GM23338 (cell line): ENCODE measurements at regions not wholly inside any gene's neighbourhood (a gene's known extent, or its start where the extent isn't known, plus 50 kb on each side); places are given as distances from the start of the nearest gene placed in this dataset.

Experiments used
- ATAC-seq: fragments of 200-7000 bp; cut with Tn5 transposase; 3 replicates; pipeline ENCODE4 v1.9.1; 2020
- DNase-seq: peaks from one replicate; pipeline ENCODE4 v3.0.0-alpha.2; 2015; ENCODE audit warnings: low spot score
- H2AFZ ChIP-seq: fragments of 200-600 bp; sonication (generic); 2 replicates; pipeline ENCODE4 v1.8.0; 2016; ENCODE audit warnings: antibody characterized with exemption, mild to moderate bottlenecking, moderate library complexity
- H3F3A ChIP-seq: fragments of 200-600 bp; sonication (generic); replicated peaks from 2 replicates; pipeline ENCODE4 v1.8.0; 2017; ENCODE audit warnings: antibody characterized with exemption, mixed run types, low read depth
- H3K27ac ChIP-seq: fragments of 200-600 bp; sonication (generic); 2 replicates; pipeline ENCODE4 v1.6.1; 2016; ENCODE audit warnings: low read depth
- H3K27me3 ChIP-seq: fragments of 200-600 bp; sonication (generic); 2 replicates; pipeline ENCODE4 v1.8.0; 2016; ENCODE audit warnings: mild to moderate bottlenecking, mixed run types, moderate library complexity; ENCODE audit not compliant: insufficient read depth
- H3K36me3 ChIP-seq: fragments of 200-600 bp; sonication (generic); 2 replicates; pipeline ENCODE4 v1.8.0; 2016; ENCODE audit warnings: mild to moderate bottlenecking; ENCODE audit not compliant: insufficient read depth
- H3K4me1 ChIP-seq: fragments of 200-600 bp; sonication (generic); 2 replicates; pipeline ENCODE4 v1.8.0; 2016; ENCODE audit warnings: mild to moderate bottlenecking, moderate library complexity; ENCODE audit not compliant: insufficient read depth
- H3K4me2 ChIP-seq: fragments of 200-600 bp; sonication (generic); 2 replicates; pipeline ENCODE4 v1.7.1; 2017; ENCODE audit warnings: mixed run types
- H3K4me3 ChIP-seq: fragments of 200-600 bp; sonication (generic); 2 replicates; pipeline ENCODE4 v1.6.1; 2016; ENCODE audit warnings: mixed run types
- H3K79me2 ChIP-seq: fragments of 200-600 bp; sonication (generic); replicated peaks from 2 replicates; pipeline ENCODE4 v1.8.0; 2017; ENCODE audit warnings: mild to moderate bottlenecking; ENCODE audit not compliant: insufficient read depth
- H3K9me2 ChIP-seq: fragments of 200-600 bp; sonication (generic); 2 replicates; pipeline ENCODE4 v1.8.0; 2017; ENCODE audit not compliant: insufficient read depth
- H4K20me1 ChIP-seq: fragments of 200-600 bp; sonication (generic); replicated peaks from 2 replicates; pipeline ENCODE4 v1.8.0; 2017; ENCODE audit warnings: mild to moderate bottlenecking; ENCODE audit not compliant: insufficient read depth
- H3K27ac Mint-ChIP-seq: 2 replicates; pipeline ENCODE4 v1.8.0; 2020; ENCODE audit warnings: inconsistent platforms, mild to moderate bottlenecking, moderate library complexity, mixed read lengths
- H3K27me3 Mint-ChIP-seq: 3 replicates; pipeline ENCODE4 v1.8.0; 2022; ENCODE audit warnings: low read depth, mild to moderate bottlenecking, moderate library complexity, mixed read lengths, inconsistent platforms; ENCODE audit not compliant: insufficient read depth, poor library complexity
- H3K36me3 Mint-ChIP-seq: 3 replicates; pipeline ENCODE4 v1.8.0; 2021; ENCODE audit warnings: low read depth, mild to moderate bottlenecking, inconsistent platforms, moderate library complexity, mixed read lengths
- H3K4me1 Mint-ChIP-seq: 3 replicates; pipeline ENCODE4 v1.8.0; 2020; ENCODE audit warnings: mild to moderate bottlenecking, inconsistent platforms, mixed read lengths
- H3K4me3 Mint-ChIP-seq: 3 replicates; pipeline ENCODE4 v1.8.0; 2021; ENCODE audit warnings: moderate library complexity, mild to moderate bottlenecking, inconsistent platforms, mixed read lengths
- H3K9me3 Mint-ChIP-seq: 3 replicates; pipeline ENCODE4 v1.8.0; 2020; ENCODE audit warnings: moderate library complexity, mild to moderate bottlenecking, inconsistent platforms, mixed read lengths
- EZH2 ChIP-seq: fragments of 200-600 bp; sonication (generic); IDR thresholded peaks from one replicate; pipeline ENCODE4 v1.8.0; 2017; ENCODE audit warnings: antibody characterized with exemption, mild to moderate bottlenecking, low read depth; ENCODE audit not compliant: unreplicated experiment
- EZH2phosphoT487 ChIP-seq: fragments of 200-600 bp; sonication (generic); IDR thresholded peaks from one replicate; pipeline ENCODE4 v1.8.1; 2018; ENCODE audit warnings: antibody characterized with exemption; ENCODE audit not compliant: unreplicated experiment
- JUNB ChIP-seq: IDR thresholded peaks from one replicate; pipeline ENCODE4 v1.6.1; 2016; ENCODE audit warnings: antibody characterized with exemption; ENCODE audit not compliant: unreplicated experiment
- NANOG ChIP-seq: IDR thresholded peaks from 2 replicates; pipeline ENCODE4 v1.6.1; 2016; ENCODE audit warnings: antibody characterized with exemption, borderline replicate concordance
- POLR2AphosphoS5 ChIP-seq: IDR thresholded peaks from 2 replicates; pipeline ENCODE4 v1.6.1; 2016; ENCODE audit warnings: antibody characterized with exemption, low read depth
- STAT1 ChIP-seq: IDR thresholded peaks from one replicate; pipeline ENCODE4 v1.6.1; 2016; ENCODE audit warnings: antibody characterized with exemption; ENCODE audit not compliant: unreplicated experiment
- ZNF114 ChIP-seq: fragments of 250-450 bp; sonication (Bioruptor Pico); IDR thresholded peaks from 2 replicates; pipeline ENCODE4 v1.5.0; 2020; ENCODE audit warnings: mild to moderate bottlenecking, moderate library complexity
- ZNF331 ChIP-seq: fragments of 250-450 bp; sonication (Bioruptor Pico); IDR thresholded peaks from 2 replicates; pipeline ENCODE4 v1.5.0; 2020; ENCODE audit warnings: low read depth, mild to moderate bottlenecking, moderate library complexity
- TF ChIP-seq, protein P1 (sequence below): IDR thresholded peaks from 2 replicates; pipeline ENCODE4 v1.6.1; 2016; ENCODE audit warnings: antibody characterized with exemption
- TF ChIP-seq, protein P2 (sequence below), 2 experiments: fragments of 200-600 bp in 1 of 2; sonication (generic) in 1 of 2; conservative IDR thresholded peaks; 2 replicates each; pipeline versions ENCODE4 v1.5.1 to v1.6.1; 2016 to 2017; ENCODE audit warnings: antibody characterized with exemption in 2 of 2, low read depth in 2 of 2, mild to moderate bottlenecking in 2 of 2, moderate library complexity in 1 of 2
- TF ChIP-seq, protein P3 (sequence below): IDR thresholded peaks from one replicate; pipeline ENCODE4 v1.6.1; 2018; ENCODE audit warnings: antibody characterized with exemption; ENCODE audit not compliant: unreplicated experiment

DNA sequence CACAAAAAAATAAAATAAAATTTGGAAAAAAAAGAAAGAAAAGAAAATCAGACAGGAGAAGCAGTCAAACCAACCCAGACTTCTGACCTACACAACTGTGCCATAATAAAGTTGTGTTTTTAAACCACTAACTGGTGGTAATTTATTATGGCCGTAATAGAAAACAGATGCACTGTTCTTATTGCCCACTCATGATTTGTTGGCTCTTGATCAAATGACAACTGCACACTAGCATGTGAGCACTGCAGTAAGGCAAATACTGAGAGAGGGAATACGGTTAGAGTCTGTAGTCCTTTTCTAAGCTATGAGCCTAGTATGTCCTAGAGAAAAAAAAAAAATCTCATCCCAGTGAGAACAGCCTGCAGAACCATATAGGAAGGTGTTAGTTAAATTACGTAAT, 61.2 kb upstream of the TNR start:
- H4K20me1 ChIP-seq, result no peaks in the 10 kb centered on the region
- Mint-ChIP-seq H3K27me3 (no peaks in the 10 kb centered on the region), H3K4me1 (peaks cover 13% of the 10 kb centered on the region), H3K36me3 (no peaks in the 10 kb centered on the region; the same call in 2 of the 3 replicates), H3K4me3 (no peak overlapping the region), H3K9me3 (no peaks in the 10 kb centered on the region), H3K27ac (no peak overlapping the region)
- H3K36me3 ChIP-seq, result no peaks in the 10 kb centered on the region
- H3K4me2 ChIP-seq, result no peak overlapping the region
- ATAC-seq (no peak), DNase-seq (no peak)
- no peaks in the 10 kb centered on the region for H3F3A ChIP-seq
- H3K9me2 ChIP-seq, result 0 out of 2 replicates have a peak, but pooled peaks cover 3% of the 10 kb centered on the region
- H3K4me3 ChIP-seq, result no peak overlapping the region
- no peak overlapping the region for H2AFZ ChIP-seq
- H3K27me3 ChIP-seq, result no peaks in the 10 kb centered on the region
- H3K79me2 ChIP-seq, result no peaks in the 10 kb centered on the region
- H3K27ac ChIP-seq, result no peak overlapping the region
- TF ChIP-seq STAT1 (no peak), EZH2phosphoT487 (no peak), NANOG (no peak), JUNB (no peak)
- TF ChIP-seq, protein P1, sequence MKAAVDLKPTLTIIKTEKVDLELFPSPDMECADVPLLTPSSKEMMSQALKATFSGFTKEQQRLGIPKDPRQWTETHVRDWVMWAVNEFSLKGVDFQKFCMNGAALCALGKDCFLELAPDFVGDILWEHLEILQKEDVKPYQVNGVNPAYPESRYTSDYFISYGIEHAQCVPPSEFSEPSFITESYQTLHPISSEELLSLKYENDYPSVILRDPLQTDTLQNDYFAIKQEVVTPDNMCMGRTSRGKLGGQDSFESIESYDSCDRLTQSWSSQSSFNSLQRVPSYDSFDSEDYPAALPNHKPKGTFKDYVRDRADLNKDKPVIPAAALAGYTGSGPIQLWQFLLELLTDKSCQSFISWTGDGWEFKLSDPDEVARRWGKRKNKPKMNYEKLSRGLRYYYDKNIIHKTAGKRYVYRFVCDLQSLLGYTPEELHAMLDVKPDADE, result no peak
- H3K4me1 ChIP-seq, result peaks cover 7% of the 10 kb centered on the region

DNA sequence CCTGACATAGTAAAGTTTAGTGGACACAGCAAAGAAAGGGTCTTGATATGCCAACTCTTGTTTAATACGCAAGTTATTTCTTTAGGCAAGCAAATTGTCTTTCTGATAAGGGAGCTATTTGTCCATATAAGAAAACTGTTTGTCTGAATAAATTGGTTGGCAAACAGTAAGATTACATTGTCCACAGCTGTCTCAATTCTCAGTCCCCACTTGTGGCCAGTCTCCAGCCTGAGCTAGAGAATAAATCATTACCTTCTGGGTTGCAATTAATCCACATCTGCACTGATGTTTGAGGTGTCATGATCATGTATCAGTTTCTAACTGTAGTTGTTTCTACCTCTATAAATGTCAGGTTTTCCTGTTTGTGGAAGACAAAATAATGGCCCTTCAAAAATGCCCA, 60.0 kb upstream of the TNR start:
- no peak overlapping the region for H3K27ac ChIP-seq
- no peaks in the 10 kb centered on the region for H3K79me2 ChIP-seq
- Mint-ChIP-seq H3K27ac (no peak overlapping the region), H3K4me3 (no peak overlapping the region), H3K27me3 (no peaks in the 10 kb centered on the region), H3K36me3 (no peaks in the 10 kb centered on the region), H3K4me1 (peaks cover 2% of the 10 kb centered on the region; the same call in 2 of the 3 replicates), H3K9me3 (no peaks in the 10 kb centered on the region)
- H2AFZ ChIP-seq, result no peak overlapping the region
- H3K4me3 ChIP-seq, result no peak overlapping the region
- ATAC-seq (no peak), DNase-seq (no peak)
- no peaks in the 10 kb centered on the region for H3K36me3 ChIP-seq
- no peaks in the 10 kb centered on the region for H4K20me1 ChIP-seq
- no peak overlapping the region for H3K4me2 ChIP-seq
- no peaks in the 10 kb centered on the region for H3K4me1 ChIP-seq
- H3F3A ChIP-seq, result no peaks in the 10 kb centered on the region
- peaks cover 3% of the 10 kb centered on the region; the same call in 1 of the 2 replicates for H3K9me2 ChIP-seq
- H3K27me3 ChIP-seq, result no peaks in the 10 kb centered on the region
- no peak for TF ChIP-seq STAT1
- TF ChIP-seq, protein P1, result no peak
- TF ChIP-seq POLR2AphosphoS5, result no peak
- TF ChIP-seq ZNF331, result no peak
- no peak for TF ChIP-seq EZH2
- no peak for TF ChIP-seq EZH2phosphoT487
- TF ChIP-seq, protein P2, sequence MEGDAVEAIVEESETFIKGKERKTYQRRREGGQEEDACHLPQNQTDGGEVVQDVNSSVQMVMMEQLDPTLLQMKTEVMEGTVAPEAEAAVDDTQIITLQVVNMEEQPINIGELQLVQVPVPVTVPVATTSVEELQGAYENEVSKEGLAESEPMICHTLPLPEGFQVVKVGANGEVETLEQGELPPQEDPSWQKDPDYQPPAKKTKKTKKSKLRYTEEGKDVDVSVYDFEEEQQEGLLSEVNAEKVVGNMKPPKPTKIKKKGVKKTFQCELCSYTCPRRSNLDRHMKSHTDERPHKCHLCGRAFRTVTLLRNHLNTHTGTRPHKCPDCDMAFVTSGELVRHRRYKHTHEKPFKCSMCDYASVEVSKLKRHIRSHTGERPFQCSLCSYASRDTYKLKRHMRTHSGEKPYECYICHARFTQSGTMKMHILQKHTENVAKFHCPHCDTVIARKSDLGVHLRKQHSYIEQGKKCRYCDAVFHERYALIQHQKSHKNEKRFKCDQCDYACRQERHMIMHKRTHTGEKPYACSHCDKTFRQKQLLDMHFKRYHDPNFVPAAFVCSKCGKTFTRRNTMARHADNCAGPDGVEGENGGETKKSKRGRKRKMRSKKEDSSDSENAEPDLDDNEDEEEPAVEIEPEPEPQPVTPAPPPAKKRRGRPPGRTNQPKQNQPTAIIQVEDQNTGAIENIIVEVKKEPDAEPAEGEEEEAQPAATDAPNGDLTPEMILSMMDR (conservative IDR thresholded peaks at IDR 0.05; ENCODE audit: low read depth in 2 of 2), result no peak
- TF ChIP-seq ZNF114, result no peak
- no peak for TF ChIP-seq NANOG
- TF ChIP-seq, protein P3, sequence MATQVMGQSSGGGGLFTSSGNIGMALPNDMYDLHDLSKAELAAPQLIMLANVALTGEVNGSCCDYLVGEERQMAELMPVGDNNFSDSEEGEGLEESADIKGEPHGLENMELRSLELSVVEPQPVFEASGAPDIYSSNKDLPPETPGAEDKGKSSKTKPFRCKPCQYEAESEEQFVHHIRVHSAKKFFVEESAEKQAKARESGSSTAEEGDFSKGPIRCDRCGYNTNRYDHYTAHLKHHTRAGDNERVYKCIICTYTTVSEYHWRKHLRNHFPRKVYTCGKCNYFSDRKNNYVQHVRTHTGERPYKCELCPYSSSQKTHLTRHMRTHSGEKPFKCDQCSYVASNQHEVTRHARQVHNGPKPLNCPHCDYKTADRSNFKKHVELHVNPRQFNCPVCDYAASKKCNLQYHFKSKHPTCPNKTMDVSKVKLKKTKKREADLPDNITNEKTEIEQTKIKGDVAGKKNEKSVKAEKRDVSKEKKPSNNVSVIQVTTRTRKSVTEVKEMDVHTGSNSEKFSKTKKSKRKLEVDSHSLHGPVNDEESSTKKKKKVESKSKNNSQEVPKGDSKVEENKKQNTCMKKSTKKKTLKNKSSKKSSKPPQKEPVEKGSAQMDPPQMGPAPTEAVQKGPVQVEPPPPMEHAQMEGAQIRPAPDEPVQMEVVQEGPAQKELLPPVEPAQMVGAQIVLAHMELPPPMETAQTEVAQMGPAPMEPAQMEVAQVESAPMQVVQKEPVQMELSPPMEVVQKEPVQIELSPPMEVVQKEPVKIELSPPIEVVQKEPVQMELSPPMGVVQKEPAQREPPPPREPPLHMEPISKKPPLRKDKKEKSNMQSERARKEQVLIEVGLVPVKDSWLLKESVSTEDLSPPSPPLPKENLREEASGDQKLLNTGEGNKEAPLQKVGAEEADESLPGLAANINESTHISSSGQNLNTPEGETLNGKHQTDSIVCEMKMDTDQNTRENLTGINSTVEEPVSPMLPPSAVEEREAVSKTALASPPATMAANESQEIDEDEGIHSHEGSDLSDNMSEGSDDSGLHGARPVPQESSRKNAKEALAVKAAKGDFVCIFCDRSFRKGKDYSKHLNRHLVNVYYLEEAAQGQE, result no peak
